ENCODE measurements at regions not wholly inside any gene's neighbourhood (a gene's known extent, or its start where the extent isn't known, plus 50 kb on each side); places are given as distances from the start of the nearest gene placed in this dataset.

GRCh38 chr16:13594823-13595222 lies 325.1 kb upstream of the ERCC4 start:
- no peak for TF ChIP-seq CTCF (IDR thresholded peaks at IDR 0.05)
- no peaks in the 10 kb centered on the region for H3K36me3 ChIP-seq
- no peak overlapping the region for H3K27ac ChIP-seq
- H3K9ac ChIP-seq (ENCODE audit: low read depth in 2 of 2, low read length in 2 of 2), result no peak overlapping the region
- H3K27me3 ChIP-seq, result no peaks in the 10 kb centered on the region
- no peaks in the 10 kb centered on the region for H3K9me3 ChIP-seq
- intact Hi-C loops (cut with DNase I), result no loop called here
- no peaks in the 10 kb centered on the region for H3K4me1 ChIP-seq
- no peak overlapping the region for H3K4me3 ChIP-seq
- no peak for DNase-seq

- intact Hi-C loops (cut with DNase I), result no loop called here
- no peaks in the 10 kb centered on the region for H3K36me3 ChIP-seq
- no peaks in the 10 kb centered on the region for H3K4me1 ChIP-seq
- H3K4me3 ChIP-seq, result no peak overlapping the region
- DNase-seq, result no peak
- no peak for TF ChIP-seq CTCF (IDR thresholded peaks at IDR 0.05)
- no peak overlapping the region for H3K9ac ChIP-seq (ENCODE audit: low read depth in 2 of 2, low read length in 2 of 2)
- no peaks in the 10 kb centered on the region for H3K27me3 ChIP-seq
- no peaks in the 10 kb centered on the region for H3K9me3 ChIP-seq
- no peak overlapping the region for H3K27ac ChIP-seq
Observed at GRCh38 chr16:13606804-13607203, 313.1 kb upstream of the ERCC4 start.

- Histone ChIP-seq H3K9me3 (no peaks in the 10 kb centered on the region), H3K9ac (ENCODE audit: low read depth in 2 of 2, low read length in 2 of 2) (no peak overlapping the region), H3K27ac (no peak overlapping the region), H3K36me3 (no peaks in the 10 kb centered on the region), H3K4me1 (no peaks in the 10 kb centered on the region), H3K27me3 (no peaks in the 10 kb centered on the region), H3K4me3 (no peak overlapping the region)
- no peak for DNase-seq
- TF ChIP-seq CTCF (IDR thresholded peaks at IDR 0.05), result no peak
- intact Hi-C loops (cut with DNase I), result no loop called here
Observed at GRCh38 chr16:13607289-13607688, 312.7 kb upstream of the ERCC4 start.

- no peaks in the 10 kb centered on the region for H3K9me3 ChIP-seq
- no peaks in the 10 kb centered on the region for H3K36me3 ChIP-seq
- no peak overlapping the region for H3K4me3 ChIP-seq
- TF ChIP-seq CTCF (IDR thresholded peaks at IDR 0.05), result no peak
- no peaks in the 10 kb centered on the region for H3K27me3 ChIP-seq
- no peaks in the 10 kb centered on the region for H3K4me1 ChIP-seq
- intact Hi-C loops (cut with DNase I), result no loop called here
- no peak overlapping the region for H3K9ac ChIP-seq (ENCODE audit: low read depth in 2 of 2, low read length in 2 of 2)
- DNase-seq, result no peak
- H3K27ac ChIP-seq, result no peak overlapping the region
Observed at GRCh38 chr16:13611596-13611995, 308.4 kb upstream of the ERCC4 start.

- intact Hi-C loops (cut with DNase I), result no loop called here
- no peak for TF ChIP-seq CTCF (IDR thresholded peaks at IDR 0.05)
- H3K27me3 ChIP-seq, result no peaks in the 10 kb centered on the region
- H3K36me3 ChIP-seq, result no peaks in the 10 kb centered on the region
- no peak overlapping the region for H3K27ac ChIP-seq
- no peaks in the 10 kb centered on the region for H3K4me1 ChIP-seq
- H3K9me3 ChIP-seq, result no peaks in the 10 kb centered on the region
- no peak for DNase-seq
- no peak overlapping the region for H3K9ac ChIP-seq (ENCODE audit: low read depth in 2 of 2, low read length in 2 of 2)
- no peak overlapping the region for H3K4me3 ChIP-seq
Observed at GRCh38 chr16:13612623-13613022, 307.3 kb upstream of the ERCC4 start.

- DNase-seq, result no peak
- no peaks in the 10 kb centered on the region for H3K27me3 ChIP-seq
- no peak overlapping the region for H3K9ac ChIP-seq (ENCODE audit: low read depth in 2 of 2, low read length in 2 of 2)
- TF ChIP-seq CTCF (IDR thresholded peaks at IDR 0.05), result no peak
- H3K4me1 ChIP-seq, result no peaks in the 10 kb centered on the region
- H3K9me3 ChIP-seq, result no peaks in the 10 kb centered on the region
- H3K27ac ChIP-seq, result no peak overlapping the region
- H3K36me3 ChIP-seq, result no peaks in the 10 kb centered on the region
- intact Hi-C loops (cut with DNase I), result no loop called here
- no peak overlapping the region for H3K4me3 ChIP-seq
Observed at GRCh38 chr16:13613165-13613564, 306.8 kb upstream of the ERCC4 start.
